Renal pelvis (tissue), 1 donor: ENCODE measurements at regions not wholly inside any gene's neighbourhood (a gene's known extent, or its start where the extent isn't known, plus 50 kb on each side); places are given as distances from the start of the nearest gene placed in this dataset.
"Not testable (repeated sequence)": the region's sequence is repeated elsewhere in the genome, so short reads cannot be mapped to it uniquely, and the experiment has no call there.

ENCODE experiments used
- DNase-seq: peaks from one replicate; pipeline ENCODE4 v3.0.0-alpha.2; 2013

GRCh38 chr19:28434794-28435193, 778.2 kb downstream of the UQCRFS1 start:
- DNase-seq: not testable (repeated sequence)

- not testable (repeated sequence) for DNase-seq
These were observed 778.6 kb downstream of the UQCRFS1 start for GRCh38 chr19:28434365-28434764.

GRCh38 chr19:28433166-28433565, 779.8 kb downstream of the UQCRFS1 start:
- not testable (repeated sequence) for DNase-seq

- DNase-seq: no peak
These were observed 782.7 kb downstream of the UQCRFS1 start for GRCh38 chr19:28430214-28430613.

- no peak for DNase-seq
These were observed 783.6 kb downstream of the UQCRFS1 start for GRCh38 chr19:28429356-28429755.

- no peak for DNase-seq
These were observed 784.1 kb downstream of the UQCRFS1 start for GRCh38 chr19:28428663-28429348.

- DNase-seq: no peak
These were observed 785.4 kb downstream of the UQCRFS1 start for GRCh38 chr19:28427376-28428083.

- no peak for DNase-seq
These were observed 786.2 kb downstream of the UQCRFS1 start for GRCh38 chr19:28426730-28427225.

GRCh38 chr19:28426110-28426729, 786.7 kb downstream of the UQCRFS1 start:
- DNase-seq: no peak

GRCh38 chr19:28425046-28425931, 787.7 kb downstream of the UQCRFS1 start:
- DNase-seq: peak; percentile 75

GRCh38 chr19:28424662-28425045, 788.3 kb downstream of the UQCRFS1 start:
- DNase-seq: no peak

GRCh38 chr19:28424077-28424476, 788.9 kb downstream of the UQCRFS1 start:
- no peak for DNase-seq

GRCh38 chr19:28422791-28423650, 789.9 kb downstream of the UQCRFS1 start:
- DNase-seq: no peak

- no peak for DNase-seq
These were observed 790.9 kb downstream of the UQCRFS1 start for GRCh38 chr19:28422046-28422445.

GRCh38 chr19:28420811-28421550, 792.0 kb downstream of the UQCRFS1 start:
- DNase-seq: no peak

GRCh38 chr19:28419312-28419711, 793.6 kb downstream of the UQCRFS1 start:
- DNase-seq: no peak

- no peak for DNase-seq
These were observed 795.6 kb downstream of the UQCRFS1 start for GRCh38 chr19:28417361-28417760.

GRCh38 chr19:28416245-28416644, 796.7 kb downstream of the UQCRFS1 start:
- no peak for DNase-seq

- DNase-seq: no peak
These were observed 798.2 kb downstream of the UQCRFS1 start for GRCh38 chr19:28414748-28415147.

GRCh38 chr19:28409859-28410258, 803.1 kb downstream of the UQCRFS1 start:
- no peak for DNase-seq
